OCI-LY7 (cell line): ENCODE measurements at regions not wholly inside any gene's neighbourhood (a gene's known extent, or its start where the extent isn't known, plus 50 kb on each side); places are given as distances from the start of the nearest gene placed in this dataset.
"Not testable (repeated sequence)": the region's sequence is repeated elsewhere in the genome, so short reads cannot be mapped to it uniquely, and the experiment has no call there.

Experiments used
- CTCF ChIP-seq: fragments of 200-600 bp; sonication (generic); conservative IDR thresholded peaks from 2 replicates; pipeline ENCODE4 v1.5.1; 2014; ENCODE audit warnings: mild to moderate bottlenecking, antibody characterized with exemption, low read length, moderate library complexity, mixed read lengths
- EZH2phosphoT487 ChIP-seq: fragments of 200-600 bp; sonication (generic); IDR thresholded peaks from 2 replicates; pipeline ENCODE4 v1.6.1; 2018; ENCODE audit warnings: low read depth, borderline replicate concordance, mild to moderate bottlenecking, mixed run types, antibody characterized with exemption, low read length, moderate library complexity, mixed read lengths

- TF ChIP-seq CTCF, EZH2phosphoT487: not testable (repeated sequence)
Observed at GRCh38 chr2:66249089-66249488, 185.8 kb upstream of the MEIS1 start.
